Renal pelvis (tissue), 1 donor: ENCODE measurements at regions not wholly inside any gene's neighbourhood (a gene's known extent, or its start where the extent isn't known, plus 50 kb on each side); places are given as distances from the start of the nearest gene placed in this dataset.
"Not testable (repeated sequence)": the region's sequence is repeated elsewhere in the genome, so short reads cannot be mapped to it uniquely, and the experiment has no call there.

Experiments used
- DNase-seq: peaks from one replicate; pipeline ENCODE4 v3.0.0-alpha.2; 2013

- DNase-seq, result not testable (repeated sequence)
These were observed 78.6 kb upstream of the HAND2 start for GRCh38 chr4:173608632-173609031.

GRCh38 chr4:173591760-173592159, 61.7 kb upstream of the HAND2 start:
- no peak for DNase-seq

GRCh38 chr4:173590697-173591096, 60.7 kb upstream of the HAND2 start:
- DNase-seq, result no peak

GRCh38 chr4:173585876-173586572, 56.0 kb upstream of the HAND2 start:
- no peak for DNase-seq

- no peak for DNase-seq
These were observed 54.5 kb upstream of the HAND2 start for GRCh38 chr4:173584506-173584905.
